HUDEP-2 (cell line): ENCODE measurements at regions not wholly inside any gene's neighbourhood (a gene's known extent, or its start where the extent isn't known, plus 50 kb on each side); places are given as distances from the start of the nearest gene placed in this dataset.

Experiments used
- DNase-seq, 76 experiments: peaks; one replicate each; lab custom pipeline; 2025; ENCODE audit not compliant: unreplicated experiment in 76 of 76; lab: John Stamatoyannopoulos, UW

DNA sequence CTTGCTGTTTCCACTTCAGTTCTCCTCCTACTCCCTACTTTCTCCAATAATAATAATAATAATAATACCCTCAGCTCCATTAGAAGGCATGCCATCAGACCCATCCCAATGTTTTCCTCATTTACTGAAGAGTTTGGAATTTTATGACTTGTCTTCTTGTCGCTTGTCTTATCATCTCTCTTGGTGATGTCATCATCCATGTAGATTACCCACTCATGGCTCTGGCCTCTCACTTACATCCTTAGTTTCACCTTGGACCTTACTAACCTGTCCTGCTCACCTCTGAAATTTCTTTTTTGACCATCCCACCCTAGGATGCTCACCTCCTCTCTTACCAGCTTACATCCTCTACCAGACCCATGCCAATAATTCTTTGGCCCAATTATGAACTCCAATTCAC lies 329.3 kb downstream of the ACTL7B start:
- no peak for DNase-seq

DNA sequence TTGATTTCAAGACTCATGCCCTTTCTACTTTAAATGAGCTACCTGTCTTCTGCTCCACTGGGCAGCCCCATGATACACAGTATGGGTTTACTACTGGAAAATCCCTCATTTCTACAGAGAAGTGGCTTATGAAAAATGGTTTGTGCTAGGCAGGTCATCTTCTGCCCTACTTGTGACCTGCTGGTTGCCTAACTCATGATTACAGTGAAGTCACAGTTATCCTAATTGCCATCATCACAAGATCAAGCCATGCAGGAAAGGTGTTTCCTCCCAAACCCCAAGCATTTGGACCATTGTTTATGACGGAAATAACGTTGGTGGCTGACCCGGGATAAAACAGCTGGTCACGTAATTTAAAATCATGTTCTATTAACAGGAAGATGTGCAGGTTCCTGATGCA lies 330.6 kb downstream of the ACTL7B start:
- no peak for DNase-seq

DNA sequence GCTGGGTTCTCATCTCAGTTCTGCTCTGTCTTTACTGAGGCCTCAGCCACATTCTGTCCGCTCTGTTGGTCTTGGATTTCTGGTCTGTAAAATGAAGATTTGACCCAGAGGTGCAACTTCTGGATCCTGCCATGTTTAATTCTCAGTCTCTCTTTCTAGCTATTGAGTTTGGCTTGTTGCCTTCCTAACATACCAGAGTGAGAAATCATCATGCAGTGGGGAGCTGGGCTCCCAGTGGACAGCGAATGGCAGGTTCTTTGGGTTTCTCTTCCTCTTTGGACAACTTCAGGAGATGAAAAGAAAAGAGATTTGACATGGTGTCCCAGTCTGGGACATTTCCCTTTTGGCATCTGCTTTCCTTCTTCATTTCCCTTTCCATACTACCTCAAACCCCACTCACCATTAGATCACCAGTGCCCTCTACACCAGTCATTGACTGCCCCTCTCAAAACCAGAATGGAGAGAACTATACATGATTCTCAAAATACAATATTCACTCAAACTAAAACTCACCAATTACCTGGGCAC lies 334.7 kb downstream of the ACTL7B start:
- DNase-seq, result no peak

- DNase-seq, result no peak
Measured at GRCh38 chr9:108519437-108519836, 336.3 kb downstream of the ACTL7B start.

GRCh38 chr9:108517651-108518365 lies 338.0 kb downstream of the ACTL7B start:
- DNase-seq, result no peak

DNA sequence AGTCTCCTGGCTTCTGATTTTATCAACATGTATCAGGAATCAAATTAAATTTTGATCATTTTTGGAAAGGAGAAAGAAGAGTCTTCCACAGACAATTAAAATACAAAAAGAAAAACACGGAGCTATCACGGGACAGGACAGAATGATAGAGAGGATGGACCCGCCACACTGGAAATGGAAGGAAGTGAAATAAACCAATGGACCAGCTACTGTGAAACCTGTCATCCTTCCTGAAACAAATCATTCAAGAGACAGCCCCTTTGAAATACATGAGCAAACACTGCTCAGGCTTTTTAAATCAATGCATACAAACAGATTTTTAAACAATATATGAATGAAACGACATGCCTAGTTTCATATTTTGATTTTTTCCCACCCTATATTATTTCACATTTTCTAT lies 339.4 kb downstream of the ACTL7B start:
- DNase-seq, result no peak

DNA sequence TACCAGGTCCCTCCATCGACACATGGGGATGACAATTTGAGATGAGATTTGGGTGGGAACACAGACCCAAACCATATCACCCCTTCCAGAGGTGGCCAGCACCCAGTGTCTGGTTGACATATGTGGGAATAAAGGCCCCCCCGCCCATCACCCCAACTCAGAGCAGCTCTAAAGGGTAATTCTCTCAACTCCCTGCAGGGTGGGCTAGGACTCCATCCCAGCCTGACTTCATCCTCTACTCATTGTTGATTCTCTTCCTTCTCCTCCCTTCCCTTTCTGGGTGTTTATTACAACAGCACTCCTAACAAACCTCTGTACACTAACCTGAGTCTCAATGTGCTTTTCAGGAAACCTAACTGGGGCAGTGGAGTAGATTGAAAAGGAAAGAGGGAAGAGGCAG lies 339.9 kb downstream of the ACTL7B start:
- DNase-seq, result no peak

- DNase-seq, result no peak
Measured at GRCh38 chr9:108512426-108513173, 343.2 kb downstream of the ACTL7B start.

DNA sequence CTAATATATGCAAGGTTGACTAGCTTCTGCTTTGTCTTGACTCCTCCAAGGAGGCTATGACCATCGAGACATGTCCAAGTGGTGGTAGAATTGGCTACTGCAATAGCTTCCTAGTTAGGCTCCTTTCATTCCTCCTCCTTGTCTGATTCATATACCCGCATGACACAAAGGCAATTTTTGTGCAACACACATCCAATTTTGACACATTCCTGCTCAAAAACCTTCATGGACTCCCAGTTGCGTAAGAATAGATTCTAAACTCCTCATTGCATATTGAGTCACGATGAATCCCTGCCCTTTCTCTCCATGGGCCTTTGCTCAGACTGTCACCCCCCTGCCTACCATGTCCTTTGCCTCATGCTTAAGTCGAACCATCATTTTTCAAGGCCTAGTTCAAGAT lies 344.5 kb downstream of the ACTL7B start:
- no peak for DNase-seq

GRCh38 chr9:108496846-108497245 lies 358.9 kb downstream of the ACTL7B start:
- DNase-seq, result no peak

DNA sequence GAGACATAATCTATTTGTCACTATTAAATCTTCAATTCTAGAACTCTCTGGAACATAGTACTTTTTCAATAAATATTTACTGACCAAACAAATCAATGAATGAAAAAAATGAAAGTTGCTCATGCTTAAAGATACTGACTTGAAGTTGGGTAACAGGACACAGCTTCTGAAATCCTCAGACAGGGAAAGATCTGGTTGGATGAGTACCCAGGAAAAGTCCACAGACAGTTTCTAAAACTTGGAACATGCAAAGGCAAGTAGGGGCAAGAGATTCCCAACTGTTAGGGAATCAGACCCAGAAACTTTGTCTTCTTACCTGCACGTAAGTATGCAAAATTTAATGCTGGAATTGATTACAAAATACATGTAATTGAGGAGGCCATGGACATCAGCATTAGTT lies 366.2 kb downstream of the ACTL7B start:
- no peak for DNase-seq

DNA sequence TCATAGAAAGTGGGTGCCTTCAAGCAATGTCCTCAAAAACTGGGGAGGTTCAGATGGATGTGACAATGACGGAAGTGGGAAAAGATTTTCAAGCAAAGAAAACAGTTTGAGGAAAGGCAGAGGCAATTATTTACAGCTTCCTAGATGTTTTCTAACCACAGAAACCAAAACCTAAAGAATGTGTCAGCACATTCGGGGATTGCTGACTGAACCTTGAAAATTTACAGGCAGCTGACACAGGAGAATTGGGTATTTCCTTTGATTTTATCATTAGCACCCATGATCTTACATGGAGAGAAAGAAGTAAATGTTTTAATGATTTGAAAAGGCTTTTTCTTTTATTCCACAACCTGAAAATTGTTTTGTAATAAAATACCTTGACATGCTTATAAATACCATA lies 369.0 kb downstream of the ACTL7B start:
- no peak for DNase-seq

DNA sequence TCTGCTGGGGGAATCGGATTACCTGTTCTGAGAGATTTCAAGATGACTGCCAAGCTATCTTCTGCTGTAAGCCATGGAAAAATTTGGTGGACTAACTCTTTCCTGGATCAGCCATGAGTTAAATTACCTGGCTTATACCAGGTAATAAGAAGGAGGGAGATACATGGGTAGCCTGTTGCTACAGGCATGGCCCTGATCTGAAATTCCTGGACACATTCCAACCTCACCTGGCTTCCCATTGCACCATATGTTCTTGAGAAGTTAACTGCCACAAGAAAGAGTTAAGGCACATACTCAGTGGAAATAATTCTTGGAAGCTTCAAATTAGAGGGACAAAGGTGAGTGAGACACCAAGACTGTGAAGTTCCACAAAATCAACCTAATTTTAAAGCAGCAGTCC lies 371.3 kb downstream of the ACTL7B start:
- DNase-seq, result no peak

DNA sequence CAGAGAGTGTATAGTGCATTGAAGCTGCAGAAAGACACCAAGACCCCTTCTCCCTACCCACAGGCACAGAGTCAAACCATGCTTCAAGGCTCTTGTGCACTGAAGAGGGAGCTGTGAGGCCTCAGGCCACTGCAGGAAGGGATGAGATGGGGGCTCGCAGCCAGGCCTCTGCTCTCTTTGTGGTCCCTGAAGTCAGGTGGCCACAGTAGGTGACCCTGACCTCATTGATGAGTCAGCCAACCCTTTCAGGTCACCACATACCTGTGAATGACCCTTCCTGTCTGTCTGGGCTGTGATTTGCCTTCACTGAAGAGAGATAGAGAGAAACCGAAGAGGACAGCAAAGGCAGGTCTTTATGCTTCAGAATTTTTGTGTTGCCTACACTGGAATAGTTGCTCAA lies 372.1 kb downstream of the ACTL7B start:
- no peak for DNase-seq

DNA sequence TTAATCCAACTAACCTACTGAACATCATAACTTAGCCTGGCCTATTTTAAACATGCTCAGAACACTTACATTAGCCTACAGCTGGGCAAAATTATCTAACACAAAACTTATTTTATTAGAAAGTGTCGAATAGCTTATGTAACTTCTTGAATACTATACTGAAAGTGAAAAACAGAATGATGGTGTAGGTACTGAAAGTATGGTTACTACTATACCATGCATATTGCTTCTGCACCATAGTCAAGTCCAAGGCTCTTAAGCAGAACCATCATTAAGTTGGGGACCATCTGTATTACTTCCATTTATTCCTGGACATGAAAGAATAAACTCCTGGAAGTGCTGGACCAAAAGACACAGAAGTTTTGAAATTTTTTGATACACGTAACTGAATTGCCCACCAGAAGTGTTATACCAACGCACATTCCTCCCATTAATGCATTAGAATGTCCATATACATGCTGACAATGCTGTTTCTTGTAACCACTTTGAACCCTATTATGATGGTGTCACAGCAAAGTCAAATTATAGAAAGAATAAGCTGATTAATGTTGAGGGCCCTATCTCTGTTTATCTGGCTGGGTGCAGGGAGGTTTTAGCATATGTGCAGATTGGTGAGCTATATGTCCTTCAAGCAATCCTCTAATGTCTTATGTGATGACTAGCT lies 375.7 kb downstream of the ACTL7B start:
- no peak for DNase-seq

DNA sequence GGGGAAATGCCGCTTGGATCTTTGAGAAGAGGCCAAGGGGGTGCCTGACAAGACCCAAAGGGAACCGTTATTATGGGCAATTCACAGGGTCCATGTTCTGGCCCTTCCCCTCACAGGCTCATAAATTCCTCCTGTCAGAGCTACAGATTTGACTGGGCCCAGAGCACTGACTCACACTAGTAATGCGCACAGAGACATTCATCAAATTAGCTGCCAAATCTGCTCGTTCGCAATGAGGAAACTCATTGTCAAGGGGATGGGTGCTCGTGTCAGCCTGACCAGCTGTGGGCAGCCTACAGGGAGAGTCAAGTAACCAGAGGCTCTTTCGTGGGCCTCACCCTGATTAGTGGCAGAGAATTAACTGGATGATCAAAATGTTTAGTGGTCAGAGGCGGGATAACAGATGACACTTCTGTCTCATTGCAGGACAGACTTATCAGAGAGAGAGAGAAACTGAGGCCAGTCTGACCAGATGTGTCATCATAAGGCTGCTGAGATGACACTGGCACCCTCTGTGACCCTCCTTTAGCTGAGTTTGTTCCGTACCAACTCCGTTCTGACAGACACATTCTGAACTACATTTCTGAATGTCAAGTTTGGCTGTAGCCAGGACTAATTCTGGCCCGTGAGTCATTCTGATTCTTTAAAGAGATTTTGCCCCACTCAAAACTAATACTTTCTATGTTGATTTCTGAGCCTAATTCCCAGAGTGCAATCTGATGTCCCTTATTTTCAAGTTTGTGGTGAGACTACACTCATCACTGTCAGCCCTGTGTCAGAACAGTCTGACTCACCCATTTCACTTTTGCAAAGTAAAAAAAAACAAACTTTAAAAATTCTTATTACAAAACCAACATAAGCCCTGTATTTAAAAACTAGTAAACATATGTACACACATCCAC lies 377.1 kb downstream of the ACTL7B start:
- no peak for DNase-seq

GRCh38 chr9:108477529-108478006 lies 378.2 kb downstream of the ACTL7B start:
- DNase-seq, result no peak

- DNase-seq, result no peak
Measured at GRCh38 chr9:108476574-108476973, 379.2 kb downstream of the ACTL7B start.

DNA sequence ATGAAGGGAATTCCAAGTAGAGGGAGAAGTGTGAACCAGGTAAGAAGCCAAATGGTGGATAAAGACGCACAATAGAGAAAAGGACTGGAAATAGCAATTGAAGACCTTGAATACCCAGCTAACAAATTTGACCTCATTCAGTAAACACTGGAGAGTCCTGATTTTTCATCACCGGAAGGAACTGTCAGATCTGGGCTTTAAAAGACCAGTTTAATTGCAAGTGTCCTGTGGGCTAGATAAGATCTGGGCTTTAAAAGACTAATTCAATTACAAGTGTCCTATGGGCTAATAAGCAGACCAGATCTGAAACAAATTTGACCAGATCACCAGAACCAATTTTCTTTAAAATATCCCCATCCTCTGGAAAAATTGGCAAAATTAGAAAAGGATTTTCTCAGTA lies 380.0 kb downstream of the ACTL7B start:
- DNase-seq, result no peak

- no peak for DNase-seq
Measured at GRCh38 chr9:108474356-108474755, 381.4 kb downstream of the ACTL7B start.
